ENCODE measurements at regions not wholly inside any gene's neighbourhood (a gene's known extent, or its start where the extent isn't known, plus 50 kb on each side); places are given as distances from the start of the nearest gene placed in this dataset.

GRCh38 chr16:79265701-79266100 is 334.8 kb downstream of the MAF start:
- no peak for DNase-seq (ENCODE audit: low read depth)

GRCh38 chr16:79265196-79265595 is 335.3 kb downstream of the MAF start:
- no peak for DNase-seq (ENCODE audit: low read depth)

GRCh38 chr16:79264237-79265109 is 336.1 kb downstream of the MAF start:
- DNase-seq (ENCODE audit: low read depth), result no peak

GRCh38 chr16:79263425-79263824 is 337.1 kb downstream of the MAF start:
- DNase-seq (ENCODE audit: low read depth), result no peak
